ENCODE measurements at regions not wholly inside any gene's neighbourhood (a gene's known extent, or its start where the extent isn't known, plus 50 kb on each side); places are given as distances from the start of the nearest gene placed in this dataset.
"Not testable (repeated sequence)": the region's sequence is repeated elsewhere in the genome, so short reads cannot be mapped to it uniquely, and the experiment has no call there.

DNA sequence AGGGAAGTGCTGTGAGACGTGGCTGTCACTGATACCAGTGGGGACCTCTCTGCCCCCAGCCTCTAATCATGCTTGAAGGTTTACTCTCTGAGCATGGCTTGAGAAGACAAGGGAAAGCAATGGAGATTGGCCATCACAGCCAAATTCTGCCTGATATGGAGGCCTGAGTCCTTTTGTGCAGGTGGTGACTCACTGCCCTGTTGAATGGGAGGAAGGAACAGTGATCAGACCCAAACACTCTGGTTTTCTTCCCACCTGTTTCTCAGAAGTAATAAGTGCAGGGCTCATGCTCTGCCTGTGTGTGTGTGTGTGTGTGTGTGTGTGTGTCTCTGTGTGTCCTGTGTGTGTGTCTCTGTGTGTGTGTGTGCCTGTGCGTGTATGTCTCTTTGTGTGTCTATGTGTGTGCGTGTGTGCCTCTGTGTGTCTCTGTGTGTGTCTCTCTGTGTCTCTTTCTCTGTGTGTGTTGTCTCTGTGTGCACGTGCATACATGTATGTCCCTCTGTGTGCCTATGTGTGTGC lies 240.6 kb upstream of the PLGLB1 start:
- TF ChIP-seq CTCF (conservative IDR thresholded peaks at IDR 0.05); ZFX (IDR thresholded peaks at IDR 0.05): not testable (repeated sequence)
